OCI-LY3 (cell line): ENCODE measurements at regions not wholly inside any gene's neighbourhood (a gene's known extent, or its start where the extent isn't known, plus 50 kb on each side); places are given as distances from the start of the nearest gene placed in this dataset.

Experiments
- CTCF ChIP-seq: fragments of 200-600, 300-600 bp; sonication (generic); IDR thresholded peaks from 2 replicates; pipeline ENCODE4 v1.5.1; 2014; ENCODE audit warnings: antibody characterized with exemption, low read length, low read depth
- EZH2phosphoT487 ChIP-seq: fragments of 200-600 bp; shearing (Covaris generic); IDR thresholded peaks from 2 replicates; pipeline ENCODE4 v1.6.1; 2018; ENCODE audit warnings: antibody characterized with exemption, mixed run types, low read depth

- TF ChIP-seq EZH2phosphoT487 = no peak
- no peak for TF ChIP-seq CTCF
Observed at GRCh38 chr16:16917191-16917785, 538.3 kb downstream of the NPIPA7 start.
